ENCODE measurements at regions not wholly inside any gene's neighbourhood (a gene's known extent, or its start where the extent isn't known, plus 50 kb on each side); places are given as distances from the start of the nearest gene placed in this dataset.

GRCh38 chr2:184413221-184413620 lies 185.1 kb upstream of the ZNF804A start:
- no peak for TF ChIP-seq REST (IDR thresholded peaks at IDR 0.05; ENCODE audit: low read depth)
- TF ChIP-seq EP300 (IDR thresholded peaks at IDR 0.05; ENCODE audit: borderline replicate concordance): no peak
